HG03378 (cell line): ENCODE measurements at regions not wholly inside any gene's neighbourhood (a gene's known extent, or its start where the extent isn't known, plus 50 kb on each side); places are given as distances from the start of the nearest gene placed in this dataset.

Experiments
- ATAC-seq: cut with Tn5 transposase; IDR thresholded peaks from one replicate; pipeline ENCODE4 v1.9.1; 2021; ENCODE audit warnings: mild to moderate bottlenecking, moderate library complexity; ENCODE audit not compliant: unreplicated experiment

DNA sequence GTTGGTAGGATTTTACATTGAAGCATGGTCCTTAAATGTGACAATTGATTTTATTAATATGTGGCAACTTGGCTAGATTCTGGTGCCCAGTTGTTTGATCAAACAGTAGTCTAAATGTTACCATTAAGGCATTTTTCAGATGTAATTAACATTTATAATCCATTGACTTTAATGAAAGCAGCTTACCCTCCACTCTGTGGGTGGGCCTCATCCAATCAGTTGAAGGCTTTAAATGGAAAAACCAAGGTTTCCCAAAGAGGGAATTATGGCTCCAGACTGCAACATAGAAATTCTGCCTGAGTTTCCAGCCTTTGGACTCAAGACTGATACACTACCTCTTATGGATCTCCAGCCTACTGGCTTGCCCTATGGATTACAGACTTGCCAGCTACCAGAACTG, 1153.2 kb downstream of the BCL11B start:
- no peak for ATAC-seq

DNA sequence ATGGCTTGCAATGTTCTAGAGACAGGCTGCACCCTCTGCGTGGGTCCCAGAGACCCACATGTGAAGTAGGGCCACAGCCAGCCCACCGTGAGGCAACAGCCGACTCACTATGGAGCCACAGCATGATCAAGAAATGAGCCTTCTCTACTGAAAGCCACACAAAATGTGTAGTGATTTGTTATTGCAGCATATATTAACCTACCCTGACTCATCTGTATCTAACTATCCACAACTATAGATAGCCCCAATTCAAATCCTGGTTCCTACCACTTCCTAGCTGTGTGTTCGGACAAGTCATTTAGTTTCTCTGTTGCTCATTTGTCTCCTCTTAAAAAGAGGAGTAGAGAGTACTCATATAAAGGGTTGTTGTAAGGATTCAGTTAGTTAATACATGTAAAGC, 1152.3 kb downstream of the BCL11B start:
- ATAC-seq, result no peak

DNA sequence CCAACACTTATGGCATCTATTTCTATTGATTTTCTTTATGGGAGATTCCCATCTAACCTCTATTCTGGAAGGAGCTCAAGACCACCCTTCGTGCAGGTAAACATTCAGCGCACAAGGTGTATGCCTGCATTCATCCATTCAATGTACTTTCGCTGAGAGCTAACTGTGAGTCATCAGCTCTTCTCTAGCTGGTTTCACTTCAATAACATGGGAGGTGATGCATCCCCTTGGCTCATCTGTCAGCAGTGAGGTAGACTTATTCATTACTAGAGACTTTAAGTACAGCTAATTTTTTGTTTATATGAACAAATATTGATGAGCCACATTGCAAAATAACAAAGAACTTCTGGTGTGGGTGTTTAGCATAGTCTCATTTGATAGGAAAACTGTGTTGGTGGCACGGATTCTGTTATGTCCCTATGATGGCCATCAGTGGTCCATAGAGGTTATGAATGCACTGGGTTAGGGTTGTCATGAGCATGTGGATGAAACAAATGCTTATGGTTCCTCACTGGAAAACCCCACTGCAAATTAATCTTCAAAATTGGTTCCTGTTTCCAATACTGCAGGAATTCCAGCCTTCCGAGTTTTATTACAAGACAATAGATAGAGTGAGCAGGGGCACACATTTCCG, 1151.0 kb downstream of the BCL11B start:
- no peak for ATAC-seq

DNA sequence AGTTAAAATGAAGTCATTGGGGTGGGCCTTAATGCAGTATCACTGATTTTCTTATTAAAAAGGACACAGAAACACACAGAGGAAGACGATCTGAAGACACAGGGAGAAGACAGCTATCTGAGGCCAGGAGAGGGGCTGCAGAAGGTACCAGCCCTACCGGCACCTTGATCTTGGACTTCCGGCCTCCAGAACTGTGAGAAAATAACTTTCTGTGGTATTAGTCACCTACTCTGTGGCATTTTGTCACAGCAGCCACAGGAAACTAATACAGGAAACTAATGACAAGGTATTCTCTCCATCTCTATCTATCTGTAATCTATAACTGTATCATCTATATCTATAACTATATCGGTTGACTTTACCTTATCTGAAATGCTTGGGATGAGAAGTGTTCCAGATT, 1149.5 kb downstream of the BCL11B start:
- ATAC-seq, result no peak

DNA sequence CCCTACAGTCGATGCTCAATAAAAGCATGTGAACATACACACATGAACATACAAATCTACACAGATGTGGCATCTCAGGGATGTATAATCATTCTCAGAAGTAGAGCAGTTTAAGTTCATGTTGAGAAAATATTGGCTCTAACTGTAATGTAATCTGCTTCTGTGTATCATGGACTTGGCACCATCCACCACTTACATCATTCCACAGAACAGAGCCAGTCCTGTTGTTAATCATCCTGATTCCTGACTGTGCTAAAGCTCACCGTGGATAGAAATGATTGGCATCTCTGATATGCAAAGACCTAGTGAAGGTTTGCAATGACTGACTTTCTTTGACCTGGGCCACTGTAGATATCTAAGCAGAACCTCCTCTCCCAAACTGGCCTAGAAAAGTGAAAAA, 1141.3 kb downstream of the BCL11B start:
- no peak for ATAC-seq

DNA sequence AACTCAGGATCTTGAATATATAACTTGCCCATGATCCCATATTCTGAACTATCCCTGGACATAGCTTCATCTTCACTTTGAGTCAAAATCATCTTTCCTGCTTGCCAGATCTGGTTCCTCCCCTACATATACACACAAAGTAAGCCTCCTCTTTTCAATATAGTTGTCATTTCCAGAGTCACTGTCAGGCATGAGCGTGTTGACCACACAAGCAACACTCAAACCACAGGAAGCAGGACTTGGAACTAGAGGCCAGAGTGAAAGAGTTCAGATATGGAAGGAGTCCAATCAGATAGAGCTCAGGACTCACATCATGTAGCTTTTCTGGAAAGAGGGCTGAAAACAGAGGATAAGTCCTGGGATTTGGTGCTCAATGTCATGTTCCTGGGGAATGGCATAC, 1140.6 kb downstream of the BCL11B start:
- no peak for ATAC-seq

DNA sequence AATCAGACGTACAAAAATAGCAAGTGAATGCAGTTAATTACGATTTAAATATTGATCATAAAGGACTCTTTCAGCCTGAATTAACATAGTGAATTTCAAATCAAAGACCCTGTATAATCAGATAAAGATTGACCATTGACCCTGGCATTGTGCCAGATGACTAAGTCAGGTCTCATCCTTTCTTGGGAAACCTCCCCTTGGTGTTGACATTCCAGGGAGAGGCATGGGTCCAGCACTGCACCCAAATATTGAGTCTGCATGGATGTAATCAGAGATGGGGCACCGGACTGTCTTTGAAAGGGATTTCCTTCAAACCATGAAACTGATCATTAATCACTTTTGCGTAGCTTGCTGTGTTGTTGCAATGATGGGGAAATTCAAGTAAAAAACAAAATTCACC, 1138.2 kb downstream of the BCL11B start:
- no peak for ATAC-seq

DNA sequence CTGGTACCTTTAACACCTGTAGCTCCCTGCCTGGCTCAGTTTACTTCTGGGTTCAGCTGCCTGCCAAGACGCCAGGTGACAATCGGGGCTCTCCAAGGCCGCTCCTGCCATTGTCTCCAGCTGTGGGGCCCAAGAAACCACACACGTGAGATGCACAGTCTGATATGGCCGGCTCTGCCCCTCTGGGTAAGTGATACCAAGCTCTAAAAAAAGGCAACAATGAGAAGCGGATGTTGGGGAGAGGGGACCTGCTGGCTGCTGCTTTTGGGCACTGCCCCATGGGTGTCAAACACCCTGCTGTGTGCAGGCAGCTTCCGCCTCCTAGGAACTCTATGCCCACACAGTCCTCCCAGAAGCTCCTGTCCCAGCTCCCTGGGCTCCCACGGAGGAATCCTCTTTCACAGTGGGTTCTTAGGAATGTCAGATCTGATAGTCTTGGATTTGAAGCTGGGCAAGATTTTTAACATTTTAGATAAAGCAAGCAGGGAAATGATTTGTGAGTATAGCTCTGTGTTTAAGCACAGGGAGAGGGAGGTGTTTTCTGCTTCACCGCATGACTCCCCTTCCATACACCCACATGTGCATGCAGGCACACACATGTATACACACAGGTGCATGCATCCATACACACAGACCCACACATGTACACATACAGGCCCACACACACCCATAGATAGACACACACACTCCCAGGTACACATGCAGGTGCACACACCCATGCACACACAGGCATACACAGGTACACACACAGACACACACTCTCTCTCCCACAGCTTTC, 1135.8 kb downstream of the BCL11B start:
- no peak for ATAC-seq

DNA sequence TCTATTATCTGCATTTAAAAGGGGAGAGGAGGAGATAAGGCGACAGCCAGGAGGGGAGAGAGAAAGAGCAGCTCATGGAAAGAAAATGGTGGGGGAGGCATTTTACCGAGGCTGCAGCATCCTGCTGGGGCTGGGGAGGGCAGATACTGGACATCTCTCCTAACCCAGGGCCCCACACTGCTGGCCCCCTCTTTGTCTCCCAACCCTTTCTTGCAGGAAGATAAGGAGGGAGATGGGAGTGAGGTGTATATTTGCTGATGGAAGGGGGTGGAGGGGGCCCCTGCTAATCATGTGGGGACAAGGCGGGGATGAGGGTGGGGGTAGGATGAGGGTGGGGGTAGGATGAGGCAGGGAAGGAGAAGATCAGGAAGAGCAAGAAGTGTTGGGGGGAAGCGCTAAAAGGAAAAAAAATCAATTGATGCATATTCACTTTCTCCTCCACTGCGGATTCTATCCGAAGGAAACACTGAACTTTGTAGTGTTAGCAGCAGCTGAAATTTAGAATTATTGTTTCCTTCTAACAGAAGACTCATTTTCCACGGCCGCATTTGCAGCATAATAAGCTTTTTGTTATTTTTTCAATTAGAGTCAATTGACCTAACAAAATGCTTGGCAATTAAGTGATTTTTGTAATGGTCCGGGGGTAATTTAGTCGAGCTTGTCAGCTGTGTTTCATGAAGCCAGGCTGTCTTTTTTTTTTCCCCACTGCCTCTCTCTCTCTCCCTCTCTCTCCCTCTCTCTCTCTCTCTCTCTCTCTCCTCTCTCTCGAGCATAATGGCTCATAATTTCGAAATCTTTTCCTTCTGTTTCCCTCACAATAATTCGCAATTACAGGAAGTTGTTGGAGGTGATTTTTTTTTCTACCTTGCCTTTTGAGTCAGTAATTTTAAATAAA, 1134.6 kb downstream of the BCL11B start:
- no peak for ATAC-seq

DNA sequence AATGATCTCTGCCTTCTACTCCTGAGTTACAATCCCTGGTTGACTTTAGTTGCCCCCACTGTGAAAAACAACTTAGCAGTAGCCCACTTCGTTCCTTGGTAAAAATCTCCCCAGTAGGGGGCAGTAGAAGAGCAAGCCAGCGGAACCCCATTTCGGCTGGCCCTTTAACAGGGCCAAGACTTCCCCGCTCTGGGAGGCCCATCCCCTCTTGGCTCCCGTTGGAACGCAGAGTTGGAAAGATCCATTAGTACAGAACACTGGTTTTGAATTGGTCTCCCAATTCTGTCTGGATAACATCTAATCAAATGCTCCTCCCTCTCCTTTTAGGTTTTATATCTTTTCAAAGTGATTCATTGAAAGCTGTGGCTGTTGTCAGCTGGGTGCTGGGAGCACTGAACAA, 1133.3 kb downstream of the BCL11B start:
- ATAC-seq, result no peak

DNA sequence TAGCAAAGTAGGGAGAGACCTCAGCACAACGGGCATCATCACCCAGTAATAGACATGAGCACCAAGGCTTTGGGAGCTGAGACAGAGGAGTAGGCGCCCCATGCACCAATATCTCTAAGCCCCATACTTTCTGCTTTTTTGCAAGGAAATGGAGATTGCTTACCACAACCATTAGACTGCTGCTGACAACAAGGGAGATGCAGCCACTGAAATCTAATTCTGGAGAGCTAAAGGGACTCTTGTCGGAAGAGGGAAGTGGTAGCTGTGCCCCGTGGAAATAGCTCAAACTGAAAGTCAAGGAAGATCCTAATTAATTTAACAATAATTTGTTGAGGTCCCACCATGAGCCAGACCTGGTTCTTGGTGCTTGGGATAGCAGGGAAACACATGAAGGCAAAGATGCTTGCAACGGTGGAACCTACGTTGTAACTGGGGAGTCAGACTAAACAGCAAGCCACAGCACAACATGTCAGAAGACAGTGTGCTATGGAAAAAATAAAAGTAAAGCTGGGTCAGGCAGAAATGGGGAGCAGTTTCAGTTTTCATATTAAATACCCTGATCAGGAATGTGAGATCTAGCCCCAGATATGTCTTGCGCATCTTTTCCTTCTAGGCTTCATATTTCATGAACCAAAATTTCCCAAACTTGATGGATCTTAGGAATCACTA, 1131.0 kb downstream of the BCL11B start:
- ATAC-seq, result no peak

DNA sequence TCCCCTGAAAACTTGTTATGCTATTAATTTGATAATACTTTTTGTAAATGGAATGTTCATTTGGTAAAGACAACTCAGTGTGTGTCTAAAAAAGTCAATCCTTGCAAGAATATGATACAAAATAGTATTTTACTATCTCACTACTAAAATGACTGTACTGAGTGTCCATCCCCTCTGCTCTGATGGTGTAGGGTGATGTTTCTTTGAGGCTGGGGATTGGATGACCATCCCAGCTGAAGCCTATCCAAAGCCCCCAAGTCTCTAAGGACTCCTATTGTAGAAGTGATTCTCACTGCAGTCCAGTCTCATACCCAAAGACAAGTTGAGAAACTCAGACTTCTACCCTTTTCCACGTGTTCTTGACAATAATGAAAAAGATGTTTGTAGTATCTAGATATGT, 1128.4 kb downstream of the BCL11B start:
- ATAC-seq, result no peak

DNA sequence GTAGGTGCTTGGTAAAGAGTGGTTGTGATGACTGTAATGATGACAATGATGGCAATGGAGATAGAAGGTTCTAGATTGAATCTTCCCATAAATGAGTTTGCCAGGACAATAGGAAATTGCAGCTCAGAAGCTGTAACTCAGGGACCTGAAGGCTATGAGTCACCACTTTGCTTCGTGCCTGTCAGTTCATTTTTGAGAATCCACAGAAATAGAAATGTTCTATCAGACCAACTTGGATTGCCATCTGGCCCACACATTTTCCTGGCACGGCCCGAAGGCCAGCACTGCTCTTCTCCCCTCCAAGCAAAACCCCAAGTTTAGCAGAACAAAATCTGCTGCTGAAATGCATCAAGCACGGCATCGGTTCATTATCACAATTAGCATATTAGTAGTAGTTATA, 1127.0 kb downstream of the BCL11B start:
- ATAC-seq, result no peak

DNA sequence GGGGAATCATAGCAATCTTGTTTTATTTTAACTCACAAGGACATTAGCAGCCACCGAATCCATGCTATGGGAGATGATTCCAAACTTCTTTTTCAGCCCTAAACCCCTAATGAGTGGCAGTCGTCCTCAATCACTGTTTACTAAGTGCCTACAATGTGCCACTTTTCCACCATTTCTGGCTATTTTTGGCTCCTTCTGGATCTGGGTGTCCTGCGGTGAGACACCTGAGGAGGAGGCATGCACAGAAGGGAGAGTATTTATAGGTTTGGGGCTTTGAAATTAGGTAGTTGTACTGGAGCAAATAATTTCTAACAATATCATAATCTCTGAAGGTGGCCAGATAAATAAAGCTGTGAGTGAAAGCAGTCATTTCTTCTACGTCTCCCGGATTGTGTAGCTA, 1125.6 kb downstream of the BCL11B start:
- ATAC-seq, result no peak

DNA sequence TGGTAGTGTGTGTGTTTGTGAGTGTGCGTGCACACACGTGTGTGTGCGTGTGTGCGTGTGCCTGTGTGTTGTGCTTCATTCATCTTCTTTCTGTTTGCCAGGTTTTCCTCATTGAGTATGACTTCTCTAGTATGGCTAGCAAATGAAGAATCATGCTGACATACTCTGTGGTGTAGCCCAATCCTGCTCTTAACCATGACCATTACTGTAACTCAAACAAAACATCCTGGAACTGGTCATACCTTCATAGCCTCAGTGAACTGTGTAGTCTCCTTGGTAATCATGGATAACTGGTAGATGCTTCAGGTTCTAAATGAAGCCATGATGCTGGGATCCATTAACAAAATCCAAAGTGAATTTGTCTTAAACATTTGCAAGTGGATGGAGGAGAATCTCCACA, 1117.7 kb downstream of the BCL11B start:
- no peak for ATAC-seq

DNA sequence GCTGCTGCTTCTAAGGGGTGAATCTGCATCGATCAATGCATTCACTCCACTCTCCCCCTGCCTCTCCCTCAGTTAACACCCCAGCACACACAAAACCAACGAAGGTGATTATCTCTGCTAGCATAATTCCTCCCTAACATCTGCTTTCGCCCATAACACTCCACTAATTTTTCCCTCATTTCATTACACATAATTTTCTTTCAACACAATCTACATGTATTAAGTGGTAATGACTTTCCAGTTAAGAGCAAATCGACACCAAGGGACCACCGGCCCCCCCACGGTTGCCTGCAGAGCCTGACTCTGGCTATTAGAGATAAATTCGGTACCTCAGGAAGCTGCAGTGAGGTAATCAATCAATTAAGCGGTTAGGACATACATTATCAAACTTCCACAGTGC, 1115.6 kb downstream of the BCL11B start:
- no peak for ATAC-seq

DNA sequence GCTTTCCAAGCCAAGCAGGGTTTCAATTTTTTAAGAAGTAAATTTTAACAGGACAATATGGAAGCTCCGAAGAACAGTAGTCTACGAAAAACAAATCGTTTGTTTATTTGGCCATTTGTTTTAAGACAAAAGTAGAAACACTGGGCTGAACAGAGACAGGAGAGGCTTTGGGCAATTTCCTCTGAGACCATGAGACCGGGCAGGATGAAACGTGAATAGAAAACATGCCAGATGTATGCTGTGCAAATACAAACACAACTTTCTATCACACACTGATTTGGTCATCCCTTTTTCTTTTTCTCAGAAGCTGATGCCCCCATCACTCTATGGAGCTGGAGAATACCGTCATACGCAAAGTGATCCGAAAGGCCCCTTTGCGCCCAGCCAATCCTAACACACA, 1111.1 kb downstream of the BCL11B start:
- ATAC-seq, result no peak

DNA sequence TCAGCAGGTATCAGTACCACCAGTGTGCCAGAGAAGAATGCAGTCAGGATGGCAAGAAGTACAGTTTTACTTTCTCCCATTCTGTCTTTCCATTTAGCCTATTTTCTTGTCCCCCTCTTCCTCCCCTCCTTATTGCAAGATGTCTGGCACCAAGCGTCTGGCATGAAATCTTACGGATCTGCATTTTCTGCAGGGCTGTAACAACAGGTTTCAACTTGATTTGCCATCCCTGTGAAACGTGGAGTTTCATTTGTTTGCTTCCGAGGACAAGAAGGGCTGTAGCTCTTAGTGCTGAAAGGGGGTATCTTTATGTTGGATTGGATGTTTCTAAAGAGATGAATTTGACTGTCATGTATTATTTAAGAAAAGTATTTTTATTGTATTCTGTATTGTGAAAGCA, 1110.6 kb downstream of the BCL11B start:
- ATAC-seq, result no peak

DNA sequence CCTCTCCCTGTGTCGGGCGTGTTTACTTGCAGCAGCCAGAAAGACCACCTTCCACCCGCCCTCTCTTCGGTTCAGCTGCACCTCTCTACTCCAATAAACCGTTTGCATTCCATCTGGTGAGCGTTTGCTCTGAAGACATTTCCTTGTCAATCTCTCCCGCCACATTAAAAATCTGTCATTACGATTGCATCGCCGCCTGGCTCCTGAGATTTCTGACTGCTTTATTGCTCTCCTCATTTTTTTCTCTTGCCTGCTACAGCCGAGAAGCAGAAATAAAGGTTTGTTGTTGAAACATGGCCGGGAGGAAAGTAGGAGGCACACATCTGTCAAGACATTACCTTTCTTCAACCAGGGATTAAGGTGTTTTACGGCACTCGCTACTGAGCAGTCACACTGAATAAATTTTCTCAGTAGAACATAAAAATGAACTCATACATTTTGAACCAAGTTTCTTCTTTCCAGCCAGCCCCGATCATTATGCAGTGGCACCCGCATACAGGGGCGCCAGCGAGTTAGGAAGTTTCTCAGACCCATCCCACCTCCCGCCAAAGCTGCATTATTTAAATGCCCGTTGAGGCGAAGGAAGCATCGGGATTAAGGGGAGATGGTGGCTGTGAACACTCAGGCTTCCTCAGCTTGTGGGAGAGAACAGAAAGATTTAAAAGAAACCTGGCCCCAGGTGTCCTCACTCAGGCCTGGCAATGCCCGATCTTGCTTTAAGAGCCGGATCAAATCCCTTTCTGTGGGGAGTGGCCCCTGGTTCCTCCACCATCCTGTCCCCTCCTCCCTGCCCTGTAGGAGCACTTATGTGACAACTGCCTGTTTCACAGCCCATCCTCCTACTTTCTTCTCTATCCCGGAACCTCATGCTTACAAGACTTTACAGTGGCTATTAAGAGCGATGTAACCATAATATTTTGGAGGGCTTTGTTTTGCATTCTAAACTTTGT, 1108.9 kb downstream of the BCL11B start:
- ATAC-seq, result no peak

DNA sequence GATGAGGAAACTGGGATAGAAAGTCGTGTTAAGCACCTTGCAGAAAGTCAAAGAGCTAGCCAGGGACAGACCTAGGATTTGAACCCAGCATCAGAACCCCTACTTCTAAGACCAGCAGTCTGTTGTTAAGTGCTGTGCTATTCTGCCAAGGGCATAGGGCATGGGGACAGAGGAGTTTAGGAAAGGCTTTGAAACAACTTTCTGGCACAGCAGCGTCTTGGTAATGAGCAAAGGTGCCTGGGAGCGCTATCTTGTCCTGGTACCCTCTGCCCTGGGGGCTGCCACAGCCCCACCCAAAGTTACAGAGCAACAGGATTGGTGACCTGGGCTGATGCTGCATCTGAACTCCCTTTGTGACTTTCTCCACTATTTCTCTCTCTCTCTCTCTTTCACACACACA, 1108.1 kb downstream of the BCL11B start:
- no peak for ATAC-seq
